ENCODE measurements at regions not wholly inside any gene's neighbourhood (a gene's known extent, or its start where the extent isn't known, plus 50 kb on each side); places are given as distances from the start of the nearest gene placed in this dataset.
"Not testable (repeated sequence)": the region's sequence is repeated elsewhere in the genome, so short reads cannot be mapped to it uniquely, and the experiment has no call there.

GRCh38 chr5:3466392-3466791 lies 129.2 kb upstream of the IRX1 start:
- H3K27ac ChIP-seq (ENCODE audit: low read depth in 2 of 2, low read length in 2 of 2): no peak overlapping the region
- TF ChIP-seq CTCF (IDR thresholded peaks at IDR 0.05; ENCODE audit: borderline replicate concordance, extremely low read depth, insufficient read depth): no peak
- DNase-seq: no peak
- H3K36me3 ChIP-seq (ENCODE audit: control insufficient read depth in 2 of 3, insufficient read depth in 3 of 3, low read length in 3 of 3): no peaks in the 10 kb centered on the region
- intact Hi-C loops (cut with DNase I): no loop called here
- FAIRE-seq: no peak
- no peak overlapping the region for H3K9ac ChIP-seq (ENCODE audit: low read length in 3 of 3)
- no peaks in the 10 kb centered on the region for H3K4me1 ChIP-seq (ENCODE audit: control insufficient read depth in 2 of 3, insufficient read depth in 2 of 3, low read depth in 1 of 3, low read length in 3 of 3)
- no peaks in the 10 kb centered on the region for H3K27me3 ChIP-seq (ENCODE audit: control insufficient read depth, insufficient read depth, low read length)
- H3K9me3 ChIP-seq (ENCODE audit: control insufficient read depth in 2 of 3, insufficient read depth in 1 of 3, low read length in 3 of 3): peaks cover 0 to 4% (median 0%) of the 10 kb centered on the region in 3 donors
- no peak overlapping the region for H3K4me3 ChIP-seq (ENCODE audit: low read length in 3 of 3)

DNA sequence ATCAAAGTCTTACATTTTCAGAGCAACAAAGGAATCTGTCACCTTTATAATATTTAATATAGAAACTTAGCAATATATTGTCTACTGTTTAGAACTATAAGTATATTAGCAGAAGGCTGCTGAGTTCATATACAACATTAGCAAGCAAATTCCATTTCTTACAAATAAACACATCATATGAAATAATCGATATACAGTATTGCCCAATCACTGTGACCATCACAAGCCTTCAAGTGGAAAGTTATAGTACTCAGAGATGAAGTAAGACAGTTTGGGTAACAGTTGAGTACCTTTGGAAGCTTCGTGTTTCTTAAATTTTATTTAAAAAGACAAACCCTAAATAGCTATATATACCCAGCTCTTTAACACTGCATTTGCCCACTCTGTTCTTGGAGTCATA lies 135.2 kb upstream of the IRX1 start:
- FAIRE-seq: no peak
- H3K4me1 ChIP-seq (ENCODE audit: control insufficient read depth in 2 of 3, insufficient read depth in 2 of 3, low read depth in 1 of 3, low read length in 3 of 3): no peaks in the 10 kb centered on the region
- no peaks in the 10 kb centered on the region for H3K9me3 ChIP-seq (ENCODE audit: control insufficient read depth in 2 of 3, insufficient read depth in 1 of 3, low read length in 3 of 3)
- no peak for TF ChIP-seq CTCF (IDR thresholded peaks at IDR 0.05; ENCODE audit: borderline replicate concordance, extremely low read depth, insufficient read depth)
- DNase-seq: no peak
- intact Hi-C loops (cut with DNase I): no loop called here
- H3K27ac ChIP-seq (ENCODE audit: low read depth in 2 of 2, low read length in 2 of 2): no peak overlapping the region
- no peaks in the 10 kb centered on the region for H3K27me3 ChIP-seq (ENCODE audit: control insufficient read depth, insufficient read depth, low read length)
- no peak overlapping the region for H3K4me3 ChIP-seq (ENCODE audit: low read length in 3 of 3)
- H3K9ac ChIP-seq (ENCODE audit: low read length in 3 of 3): no peak overlapping the region
- H3K36me3 ChIP-seq (ENCODE audit: control insufficient read depth in 2 of 3, insufficient read depth in 3 of 3, low read length in 3 of 3): no peaks in the 10 kb centered on the region

- no peak overlapping the region for H3K27ac ChIP-seq (ENCODE audit: low read depth in 2 of 2, low read length in 2 of 2)
- H3K9me3 ChIP-seq (ENCODE audit: control insufficient read depth in 2 of 3, insufficient read depth in 1 of 3, low read length in 3 of 3): no peaks in the 10 kb centered on the region
- no peak overlapping the region for H3K9ac ChIP-seq (ENCODE audit: low read length in 3 of 3)
- H3K4me1 ChIP-seq (ENCODE audit: control insufficient read depth in 2 of 3, insufficient read depth in 2 of 3, low read depth in 1 of 3, low read length in 3 of 3): no peaks in the 10 kb centered on the region
- no peak for TF ChIP-seq CTCF (IDR thresholded peaks at IDR 0.05; ENCODE audit: borderline replicate concordance, extremely low read depth, insufficient read depth)
- intact Hi-C loops (cut with DNase I): no loop called here
- no peak overlapping the region for H3K4me3 ChIP-seq (ENCODE audit: low read length in 3 of 3)
- FAIRE-seq (no peak), DNase-seq (no peak)
- H3K36me3 ChIP-seq (ENCODE audit: control insufficient read depth in 2 of 3, insufficient read depth in 3 of 3, low read length in 3 of 3): no peaks in the 10 kb centered on the region
- H3K27me3 ChIP-seq (ENCODE audit: control insufficient read depth, insufficient read depth, low read length): no peaks in the 10 kb centered on the region
Observed at GRCh38 chr5:3456121-3456681, 139.4 kb upstream of the IRX1 start.

GRCh38 chr5:3454028-3454427 lies 141.6 kb upstream of the IRX1 start:
- H3K4me1 ChIP-seq (ENCODE audit: control insufficient read depth in 2 of 3, insufficient read depth in 2 of 3, low read depth in 1 of 3, low read length in 3 of 3); FAIRE-seq; H3K27me3 ChIP-seq (ENCODE audit: control insufficient read depth, insufficient read depth, low read length); H3K27ac ChIP-seq (ENCODE audit: low read depth in 2 of 2, low read length in 2 of 2); DNase-seq; H3K9me3 ChIP-seq (ENCODE audit: control insufficient read depth in 2 of 3, insufficient read depth in 1 of 3, low read length in 3 of 3); H3K9ac ChIP-seq (ENCODE audit: low read length in 3 of 3); H3K36me3 ChIP-seq (ENCODE audit: control insufficient read depth in 2 of 3, insufficient read depth in 3 of 3, low read length in 3 of 3); H3K4me3 ChIP-seq (ENCODE audit: low read length in 3 of 3); intact Hi-C loops (cut with DNase I): not testable (repeated sequence)
